GM18502 (cell line): ENCODE measurements at regions not wholly inside any gene's neighbourhood (a gene's known extent, or its start where the extent isn't known, plus 50 kb on each side); places are given as distances from the start of the nearest gene placed in this dataset.
"Not testable (repeated sequence)": the region's sequence is repeated elsewhere in the genome, so short reads cannot be mapped to it uniquely, and the experiment has no call there.

Experiments used
- ATAC-seq: cut with Tn5 transposase; IDR thresholded peaks from one replicate; pipeline ENCODE4 v1.9.1; 2021; ENCODE audit warnings: mild to moderate bottlenecking; ENCODE audit not compliant: unreplicated experiment, poor library complexity

GRCh38 chr12:47610686-47611252 lies 95.1 kb downstream of the RPAP3 start:
- ATAC-seq, result no peak

- no peak for ATAC-seq
Measured at GRCh38 chr12:47609806-47610205, 96.0 kb downstream of the RPAP3 start.

GRCh38 chr12:47608671-47609070 lies 97.2 kb downstream of the RPAP3 start:
- ATAC-seq, result not testable (repeated sequence)

GRCh38 chr12:47604221-47604873 lies 101.5 kb downstream of the RPAP3 start:
- ATAC-seq, result no peak

- no peak for ATAC-seq
Measured at GRCh38 chr12:47602949-47603558, 102.8 kb downstream of the RPAP3 start.

DNA sequence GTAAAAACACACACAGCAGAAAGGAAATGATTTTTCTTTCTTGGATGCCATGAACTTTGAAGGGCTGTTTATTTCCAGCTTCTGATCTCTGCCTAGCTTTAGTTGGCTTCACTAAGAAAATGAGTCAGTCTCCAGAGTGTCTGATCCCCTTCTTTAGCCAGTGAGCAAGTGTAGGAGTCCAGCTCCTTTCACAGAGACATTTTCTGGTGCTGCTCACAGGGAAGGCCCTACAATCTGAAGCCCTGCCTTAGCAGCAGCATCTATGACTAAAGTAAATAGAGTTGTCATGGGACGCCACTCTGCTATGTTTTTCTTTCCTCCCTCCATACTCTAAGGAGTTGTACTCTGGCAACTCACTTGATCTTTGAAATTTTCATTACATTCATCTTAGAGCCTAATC lies 103.5 kb downstream of the RPAP3 start:
- no peak for ATAC-seq

DNA sequence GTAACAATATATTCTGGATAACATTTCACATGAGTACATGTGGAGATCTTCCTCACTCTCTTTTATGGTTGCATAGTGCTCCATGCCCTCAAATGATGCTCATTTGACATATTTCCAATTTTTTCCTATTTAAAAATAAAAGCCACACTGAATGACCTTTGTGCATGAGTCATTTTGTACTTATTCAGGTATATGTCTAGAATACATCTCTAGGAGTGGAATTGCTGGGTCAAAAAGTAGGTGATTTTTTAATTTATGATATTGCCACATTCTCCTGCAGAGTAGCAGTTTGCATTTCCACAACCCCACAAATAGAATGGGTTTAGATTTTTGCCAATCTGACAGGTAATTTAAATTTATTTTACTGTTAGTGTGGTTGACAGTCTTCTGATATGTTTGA lies 104.8 kb downstream of the RPAP3 start:
- no peak for ATAC-seq

- no peak for ATAC-seq
Measured at GRCh38 chr12:47591795-47592194, 114.0 kb downstream of the RPAP3 start.

GRCh38 chr12:47591361-47591791 lies 114.5 kb downstream of the RPAP3 start:
- no peak for ATAC-seq

GRCh38 chr12:47590771-47591360 lies 115.0 kb downstream of the RPAP3 start:
- no peak for ATAC-seq

DNA sequence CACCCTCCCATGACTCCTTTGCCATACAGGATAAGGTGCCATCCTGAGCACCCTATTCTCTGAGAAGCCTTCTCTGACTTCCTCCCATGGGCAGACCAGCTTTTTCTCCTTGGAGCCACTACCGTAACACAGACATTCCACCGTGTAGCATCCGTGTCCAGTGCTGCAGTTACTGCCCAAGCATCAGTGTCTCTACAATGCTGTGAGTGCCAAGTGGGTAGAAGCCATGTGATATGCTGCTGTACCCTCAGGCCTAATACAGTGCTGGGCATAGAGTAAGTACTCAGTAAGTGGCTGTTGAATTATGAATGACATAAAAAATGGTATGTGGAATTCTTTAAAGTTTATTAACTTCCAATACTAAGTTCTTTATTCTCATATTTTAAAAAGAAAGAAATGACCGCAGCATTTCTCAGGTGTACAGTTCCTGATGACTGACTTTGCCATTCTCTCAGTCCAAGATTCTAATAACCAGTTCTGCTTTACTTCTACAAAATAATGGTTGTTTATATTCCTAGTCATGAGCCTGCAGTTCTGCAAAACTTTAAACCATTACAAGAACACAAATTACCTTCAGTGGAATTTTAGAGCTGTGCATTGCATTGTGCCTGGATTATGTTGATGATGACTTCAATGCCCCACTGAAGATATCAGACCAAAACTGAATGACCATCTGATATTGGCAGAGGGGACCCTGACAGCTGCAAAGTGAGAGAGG lies 118.7 kb downstream of the RPAP3 start:
- ATAC-seq, result no peak

- no peak for ATAC-seq
Measured at GRCh38 chr12:47585507-47585906, 120.3 kb downstream of the RPAP3 start.

GRCh38 chr12:47578836-47579235 lies 127.0 kb downstream of the RPAP3 start:
- no peak for ATAC-seq

DNA sequence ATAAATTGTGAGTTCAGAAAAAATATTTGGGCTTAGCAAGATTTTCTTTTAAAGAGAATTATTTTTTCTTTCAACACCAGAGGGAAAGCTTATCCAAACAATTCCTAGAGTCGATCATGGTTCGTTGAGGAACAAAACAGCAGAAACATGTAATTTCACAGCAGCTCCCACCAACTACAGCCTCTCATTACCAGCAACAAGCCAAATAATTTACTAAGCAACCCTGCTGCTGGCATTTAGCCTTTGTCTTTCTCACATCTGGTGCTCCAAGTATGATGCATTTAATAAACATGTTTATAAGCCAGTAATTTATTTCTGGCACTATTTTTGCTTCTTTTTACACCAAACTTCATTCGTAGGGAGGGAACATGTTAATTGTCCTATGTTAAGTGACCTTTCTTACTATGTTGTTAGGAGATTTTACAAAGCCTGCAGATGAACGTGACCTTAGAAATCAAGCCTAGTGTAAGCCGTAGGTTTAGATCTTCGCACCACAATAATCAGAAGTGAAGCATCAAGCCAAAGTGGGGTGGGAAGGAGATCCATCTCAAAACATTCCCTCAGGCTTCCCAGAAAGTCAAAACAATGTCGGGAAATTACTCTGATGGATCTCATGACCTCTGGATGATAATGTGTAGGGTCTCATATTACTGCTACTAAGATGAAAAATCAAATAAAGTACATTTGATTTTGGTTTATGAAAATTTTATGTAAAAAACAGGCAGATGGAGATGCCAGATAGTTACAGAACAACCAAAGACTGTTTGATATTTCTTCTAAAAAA lies 128.4 kb downstream of the RPAP3 start:
- ATAC-seq, result no peak

- no peak for ATAC-seq
Measured at GRCh38 chr12:47576289-47576945, 129.4 kb downstream of the RPAP3 start.

GRCh38 chr12:47574252-47575021 lies 131.4 kb downstream of the RPAP3 start:
- ATAC-seq, result no peak

DNA sequence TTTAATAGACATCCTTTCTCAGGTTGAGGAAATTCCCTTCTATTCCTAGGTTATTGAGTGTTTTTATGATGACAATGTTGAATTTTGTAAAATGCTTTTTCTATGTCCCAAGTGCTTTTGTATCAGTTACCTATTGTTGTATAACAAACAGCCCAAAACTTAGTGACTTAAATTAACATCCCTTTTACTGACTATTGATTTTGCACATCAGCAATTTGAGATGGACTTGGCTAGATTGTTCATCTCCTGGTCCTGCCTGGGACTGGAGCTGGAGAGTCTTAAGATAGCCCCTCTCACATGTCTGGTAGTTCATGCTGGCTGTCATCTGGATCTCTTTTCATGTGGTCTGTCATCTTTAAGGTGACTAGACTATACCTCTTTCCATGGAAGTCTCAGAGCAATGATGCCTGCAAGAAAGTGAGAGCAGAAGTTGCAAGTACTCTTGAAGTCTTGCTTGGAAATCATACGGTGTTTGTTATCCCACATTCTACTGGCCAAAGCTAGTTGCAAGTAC lies 132.6 kb downstream of the RPAP3 start:
- no peak for ATAC-seq

- no peak for ATAC-seq
Measured at GRCh38 chr12:47570151-47570550, 135.7 kb downstream of the RPAP3 start.

- ATAC-seq, result no peak
Measured at GRCh38 chr12:47562201-47562600, 143.6 kb downstream of the RPAP3 start.
